Smooth muscle cell (in vitro differentiated cells): ENCODE measurements at regions not wholly inside any gene's neighbourhood (a gene's known extent, or its start where the extent isn't known, plus 50 kb on each side); places are given as distances from the start of the nearest gene placed in this dataset.
A peak's percentile ranks its signal among the peaks of the same experiment; 100 is the strongest.

Source experiments
- DNase-seq: peaks from one replicate; lab custom pipeline; 2025; ENCODE audit not compliant: unreplicated experiment; lab: John Stamatoyannopoulos, UW
- H2AFZ ChIP-seq: fragments of 200-600 bp; sonication (generic); 2 replicates; pipeline ENCODE4 v1.6.0; 2016; ENCODE audit warnings: antibody characterized with exemption, low read depth, mild to moderate bottlenecking
- H3F3A ChIP-seq: fragments of 200-600 bp; sonication (generic); 2 replicates; pipeline ENCODE4 v1.6.0; 2017; ENCODE audit warnings: antibody characterized with exemption, low read depth
- H3K27ac ChIP-seq: fragments of 200-600 bp; sonication (generic); 2 replicates; pipeline ENCODE4 v1.5.1; 2016; ENCODE audit warnings: low read depth, mild to moderate bottlenecking
- H3K27me3 ChIP-seq: fragments of 200-600 bp; sonication (generic); 2 replicates; pipeline ENCODE4 v1.6.1; 2016; ENCODE audit warnings: low read depth, mild to moderate bottlenecking
- H3K36me3 ChIP-seq: fragments of 200-600 bp; sonication (generic); 2 replicates; pipeline ENCODE4 v1.5.1; 2016; ENCODE audit warnings: low read depth
- H3K4me1 ChIP-seq: fragments of 200-600 bp; sonication (generic); 2 replicates; pipeline ENCODE4 v1.5.1; 2016; ENCODE audit warnings: low read depth
- H3K4me2 ChIP-seq: fragments of 200-600 bp; sonication (generic); 2 replicates; pipeline ENCODE4 v1.6.0; 2016; ENCODE audit warnings: mild to moderate bottlenecking
- H3K4me3 ChIP-seq: fragments of 200-600 bp; sonication (generic); 2 replicates; pipeline ENCODE4 v1.5.1; 2016; ENCODE audit warnings: mild to moderate bottlenecking
- H3K79me2 ChIP-seq: fragments of 200-600 bp; sonication (generic); 2 replicates; pipeline ENCODE4 v1.6.0; 2016; ENCODE audit warnings: low read depth, mild to moderate bottlenecking
- H3K9ac ChIP-seq: fragments of 200-600 bp; sonication (generic); 2 replicates; pipeline ENCODE4 v1.6.0; 2016; ENCODE audit warnings: low read depth
- H3K9me3 ChIP-seq: fragments of 200-600 bp; sonication (generic); replicated peaks from 2 replicates; pipeline ENCODE4 v1.5.1; 2016; ENCODE audit warnings: low read depth
- H4K20me1 ChIP-seq: fragments of 200-600 bp; sonication (generic); 2 replicates; pipeline ENCODE4 v1.6.0; 2016; ENCODE audit warnings: low read depth
- CTCF ChIP-seq: fragments of 200-600 bp; sonication (generic); IDR thresholded peaks from 2 replicates; pipeline ENCODE4 v1.5.1; 2017; ENCODE audit warnings: borderline replicate concordance, mild to moderate bottlenecking, antibody characterized with exemption; ENCODE audit not compliant: insufficient read depth, poor library complexity, severe bottlenecking
- WGBS: methylation state at CpG from one replicate; pipeline ENCODE4 v1.1.7; 2016; ENCODE audit warnings: low lambda C conversion rate; 5-methylcytosine and 5-hydroxymethylcytosine counted together

DNA sequence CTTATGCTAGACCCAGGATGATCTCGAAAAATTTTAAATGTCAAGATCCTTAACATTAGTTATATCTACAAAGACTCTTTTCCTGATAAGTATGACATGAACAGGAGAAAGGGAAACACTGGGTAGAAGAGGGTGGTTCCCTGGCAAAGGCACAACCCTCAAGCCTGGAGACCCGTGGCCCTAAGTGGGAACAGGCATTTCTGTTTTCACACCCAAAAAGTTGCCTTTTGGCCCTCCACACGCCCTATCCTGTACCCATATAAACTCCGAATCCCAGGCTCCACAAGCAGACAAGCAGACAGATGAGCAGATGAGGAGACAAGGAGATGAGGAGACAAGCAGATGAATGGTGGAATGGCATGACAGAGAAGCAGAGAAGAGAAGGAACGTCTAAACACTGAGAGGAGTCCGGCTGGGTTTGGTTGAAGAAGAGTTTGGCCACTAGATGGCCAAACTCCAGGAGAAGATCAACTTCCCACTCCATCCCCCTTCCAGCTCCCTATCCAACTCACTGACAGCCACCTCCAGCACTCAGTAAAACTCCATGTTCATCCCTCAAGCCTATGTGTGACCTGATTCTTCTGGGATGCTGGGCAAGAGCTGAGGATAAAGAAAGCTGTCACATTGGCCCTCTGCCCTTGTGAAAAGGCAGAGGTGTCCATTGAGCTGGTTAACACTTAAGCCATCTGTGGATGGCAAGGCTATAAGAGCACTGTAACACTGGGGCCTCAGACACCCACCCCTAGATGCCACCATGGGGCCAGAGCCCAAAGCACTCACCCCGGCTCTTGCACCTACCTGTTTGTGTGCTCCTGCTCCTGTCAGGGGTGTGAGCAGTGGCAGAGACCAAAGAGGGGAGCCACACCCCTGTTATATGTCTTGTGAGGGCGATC is 139.6 kb upstream of the FAM20A start:
- H3K79me2 ChIP-seq = no peaks in the 10 kb centered on the region
- H3K4me3 ChIP-seq = no peak overlapping the region
- H3F3A ChIP-seq = no peaks in the 10 kb centered on the region
- H3K4me1 ChIP-seq = no peaks in the 10 kb centered on the region
- 95% methylated on average over 8 of the region's 8 CpGs for WGBS
- H2AFZ ChIP-seq = no peak overlapping the region
- no peaks in the 10 kb centered on the region for H4K20me1 ChIP-seq
- H3K9ac ChIP-seq = no peak overlapping the region
- H3K27me3 ChIP-seq = no peaks in the 10 kb centered on the region
- no peak for DNase-seq
- H3K27ac ChIP-seq = no peak overlapping the region
- no peaks in the 10 kb centered on the region for H3K9me3 ChIP-seq
- no peak for TF ChIP-seq CTCF
- no peaks in the 10 kb centered on the region for H3K36me3 ChIP-seq
- no peak overlapping the region for H3K4me2 ChIP-seq

GRCh38 chr17:68737761-68738443 is 136.7 kb upstream of the FAM20A start:
- Histone ChIP-seq H3K4me1 (peaks cover 13% of the 10 kb centered on the region), H3K27me3 (no peaks in the 10 kb centered on the region), H3K9ac (no peak overlapping the region), H3F3A (peaks cover 5% of the 10 kb centered on the region), H3K4me3 (no peak overlapping the region), H3K9me3 (no peaks in the 10 kb centered on the region), H3K27ac (no peak overlapping the region), H3K79me2 (no peaks in the 10 kb centered on the region), H2AFZ (no peak overlapping the region), H3K36me3 (no peaks in the 10 kb centered on the region), H3K4me2 (peak overlapping the region; percentile 32), H4K20me1 (no peaks in the 10 kb centered on the region)
- DNase-seq = no peak
- whole genome bisulfite sequencing = 63% methylated on average over 6 of the region's 6 CpGs
- no peak for TF ChIP-seq CTCF

DNA sequence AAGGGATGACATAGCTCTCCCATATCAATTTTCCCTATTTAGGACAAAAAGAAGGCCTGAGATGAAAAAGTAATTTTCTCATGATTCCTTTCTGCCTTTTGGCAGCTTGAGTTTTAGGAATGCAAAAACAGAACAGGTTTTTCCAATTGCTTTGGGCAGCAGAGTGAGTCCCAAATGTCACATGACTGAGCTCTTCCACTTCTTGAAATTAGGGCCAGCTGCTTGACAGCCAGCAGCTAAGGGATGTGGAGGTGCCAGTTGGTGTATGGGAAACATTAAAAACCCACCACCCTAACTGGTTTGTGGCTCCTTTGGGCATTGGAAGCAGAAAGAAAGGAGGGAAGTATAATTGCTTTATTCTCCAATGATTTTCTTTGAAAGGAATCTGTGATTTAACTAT is 133.8 kb upstream of the FAM20A start:
- no peaks in the 10 kb centered on the region for H4K20me1 ChIP-seq
- peak overlapping the region; percentile 21 for H3K27ac ChIP-seq
- DNase-seq = no peak
- H3K79me2 ChIP-seq = no peaks in the 10 kb centered on the region
- no peak overlapping the region for H2AFZ ChIP-seq
- no peak overlapping the region for H3K4me2 ChIP-seq
- no peak overlapping the region for H3K4me3 ChIP-seq
- H3K36me3 ChIP-seq = no peaks in the 10 kb centered on the region
- no peaks in the 10 kb centered on the region for H3K27me3 ChIP-seq
- no peak overlapping the region for H3K9ac ChIP-seq
- H3K4me1 ChIP-seq = peaks cover 13% of the 10 kb centered on the region
- no peak for TF ChIP-seq CTCF
- H3F3A ChIP-seq = peaks cover 5% of the 10 kb centered on the region
- H3K9me3 ChIP-seq = no peaks in the 10 kb centered on the region
